Gastroesophageal sphincter (tissue), 4 donors: ENCODE measurements at regions not wholly inside any gene's neighbourhood (a gene's known extent, or its start where the extent isn't known, plus 50 kb on each side); places are given as distances from the start of the nearest gene placed in this dataset.

Experiments
- ATAC-seq: fragments of 150-250 bp; one replicate; pipeline ENCODE4 v1.9.1; 2016; ENCODE audit warnings: mild to moderate bottlenecking, moderate library complexity
- H3K27ac ChIP-seq, 4 donors: fragments of 200-600 bp; sonication (generic) in 3 of 4; 1 replicate in 3 of 4; 2 replicates in 1 of 4; pipeline ENCODE4 v1.5.1; 2016 to 2019
- H3K27me3 ChIP-seq: fragments of 200-600 bp; sonication (generic); one replicate; pipeline ENCODE4 v1.5.1; 2019
- H3K36me3 ChIP-seq, 2 donors: fragments of 200-600 bp; sonication (generic); one replicate each; pipeline ENCODE4 v1.5.1; 2019; ENCODE audit warnings: control low read depth in 1 of 2
- H3K4me1 ChIP-seq, 3 donors: fragments of 200-600 bp; sonication (generic); 1 replicate in 2 of 3; 2 replicates in 1 of 3; pipeline ENCODE4 v1.5.1; 2016 to 2019; ENCODE audit warnings: control low read depth in 2 of 3
- H3K4me3 ChIP-seq, 2 donors: fragments of 200-600 bp; sonication (generic); one replicate each; pipeline ENCODE4 v1.5.1; 2019; ENCODE audit warnings: mild to moderate bottlenecking in 1 of 2, moderate library complexity in 1 of 2
- H3K9me3 ChIP-seq, 3 donors: fragments of 200-600 bp; sonication (generic); one replicate each; pipeline ENCODE4 v1.5.1; 2017 to 2019; ENCODE audit warnings: control low read depth in 2 of 3
- CTCF ChIP-seq, 4 experiments: fragments of 200-600 bp in 2 of 4; fragments of 450-650 bp in 2 of 4; sonication (generic) in 1 of 4; IDR thresholded peaks; one replicate each; pipeline ENCODE4 v1.5.1; 2017 to 2019; ENCODE audit warnings: antibody characterized with exemption in 4 of 4, mild to moderate bottlenecking in 2 of 4, moderate library complexity in 2 of 4
- EP300 ChIP-seq: sonication (generic); formaldehyde crosslinking; IDR thresholded peaks from one replicate; pipeline ENCODE4 v1.6.1; 2017; ENCODE audit warnings: antibody characterized with exemption, mild to moderate bottlenecking
- POLR2A ChIP-seq, 2 donors: fragments of 450-650 bp; IDR thresholded peaks; one replicate each; pipeline ENCODE4 v1.6.1; 2017; ENCODE audit warnings: antibody characterized with exemption in 2 of 2, mild to moderate bottlenecking in 2 of 2, moderate library complexity in 1 of 2
- POLR2AphosphoS5 ChIP-seq: sonication (generic); formaldehyde crosslinking; IDR thresholded peaks from one replicate; pipeline ENCODE4 v1.6.1; 2017; ENCODE audit warnings: antibody characterized with exemption
- WGBS, 2 donors: methylation state at CpG; one replicate each; pipeline ENCODE4 v1.1.5; 2018; ENCODE audit warnings: low coverage in 1 of 2; 5-methylcytosine and 5-hydroxymethylcytosine counted together

- no peak for TF ChIP-seq POLR2AphosphoS5
- TF ChIP-seq POLR2A (IDR thresholded peaks at IDR 0.05): no peak
- no peak for TF ChIP-seq EP300
- Histone ChIP-seq H3K36me3 (no peaks in the 10 kb centered on the region), H3K27ac (no peak overlapping the region), H3K27me3 (no peaks in the 10 kb centered on the region), H3K9me3 (peaks cover 0 to 3% (median 0%) of the 10 kb centered on the region in 3 donors), H3K4me1 (no peaks in the 10 kb centered on the region), H3K4me3 (no peak overlapping the region)
- ATAC-seq: no peak
- WGBS, 2 donors: 86 to 100% methylated on average over 1 of the region's 1 CpG
Measured at GRCh38 chr2:76387294-76387693, 676.6 kb upstream of the GCFC2 start.

GRCh38 chr2:76385943-76386342 is 675.2 kb upstream of the GCFC2 start:
- Histone ChIP-seq H3K27me3 (no peaks in the 10 kb centered on the region), H3K27ac (no peak overlapping the region), H3K36me3 (no peaks in the 10 kb centered on the region), H3K4me3 (no peak overlapping the region), H3K4me1 (no peaks in the 10 kb centered on the region), H3K9me3 (peaks cover 0 to 3% (median 0%) of the 10 kb centered on the region in 3 donors)
- 94% methylated on average over 1 of the region's 1 CpG; no CpG with 5 or more reads in 1 of the 2 donors for WGBS, 2 donors
- no peak for ATAC-seq
- TF ChIP-seq CTCF (IDR thresholded peaks at IDR 0.05): no peak
- TF ChIP-seq POLR2AphosphoS5: no peak
- TF ChIP-seq EP300: no peak
- no peak for TF ChIP-seq POLR2A (IDR thresholded peaks at IDR 0.05)

- peaks cover 0 to 3% (median 0%) of the 10 kb centered on the region in 3 donors for H3K9me3 ChIP-seq
- no peak overlapping the region for H3K4me3 ChIP-seq
- no peaks in the 10 kb centered on the region for H3K27me3 ChIP-seq
- no peaks in the 10 kb centered on the region for H3K36me3 ChIP-seq
- no peak for ATAC-seq
- TF ChIP-seq CTCF (IDR thresholded peaks at IDR 0.05) (no peak), POLR2A (IDR thresholded peaks at IDR 0.05) (no peak), EP300 (no peak), POLR2AphosphoS5 (no peak)
- H3K27ac ChIP-seq: no peak overlapping the region
- H3K4me1 ChIP-seq: no peaks in the 10 kb centered on the region
Measured at GRCh38 chr2:76381624-76382023, 670.9 kb upstream of the GCFC2 start.

- 78 to 88% methylated on average over 1 of the region's 1 CpG for WGBS, 2 donors
- no peak for ATAC-seq
- no peak for TF ChIP-seq POLR2A (IDR thresholded peaks at IDR 0.05)
- TF ChIP-seq EP300: no peak
- no peak for TF ChIP-seq POLR2AphosphoS5
- no peak for TF ChIP-seq CTCF (IDR thresholded peaks at IDR 0.05)
Measured at GRCh38 chr2:76378140-76378539, 667.4 kb upstream of the GCFC2 start.

GRCh38 chr2:76341439-76341838 is 630.7 kb upstream of the GCFC2 start:
- no peak for ATAC-seq

More at GRCh38 chr2:76378140-76378539, 667.4 kb upstream of the GCFC2 start:
- Histone ChIP-seq H3K36me3 (no peaks in the 10 kb centered on the region), H3K4me1 (no peaks in the 10 kb centered on the region), H3K27me3 (no peaks in the 10 kb centered on the region), H3K27ac (no peak overlapping the region), H3K9me3 (no peaks in the 10 kb centered on the region), H3K4me3 (no peak overlapping the region)

More at GRCh38 chr2:76341439-76341838, 630.7 kb upstream of the GCFC2 start:
- no peak overlapping the region for H3K27ac ChIP-seq
- peaks cover 0 to 7% (median 0%) of the 10 kb centered on the region in 3 donors for H3K9me3 ChIP-seq
- H3K4me1 ChIP-seq: no peaks in the 10 kb centered on the region
- H3K27me3 ChIP-seq: no peaks in the 10 kb centered on the region
- TF ChIP-seq POLR2A (IDR thresholded peaks at IDR 0.05) (no peak), POLR2AphosphoS5 (no peak), CTCF (IDR thresholded peaks at IDR 0.05) (no peak), EP300 (no peak)
- no peak overlapping the region for H3K4me3 ChIP-seq
- no peaks in the 10 kb centered on the region for H3K36me3 ChIP-seq
- WGBS, 2 donors: 74 to 79% methylated on average over 2 of the region's 2 CpGs
